ENCODE measurements at regions not wholly inside any gene's neighbourhood (a gene's known extent, or its start where the extent isn't known, plus 50 kb on each side); places are given as distances from the start of the nearest gene placed in this dataset.

GRCh38 chr6:113004470-113005270 lies 657.5 kb downstream of the RFPL4B start:
- no peaks in the 10 kb centered on the region for H3K36me3 ChIP-seq
- no peak overlapping the region for H3K4me3 ChIP-seq (ENCODE audit: low read depth, low read length)
- TF ChIP-seq CTCF (IDR thresholded peaks at IDR 0.05; ENCODE audit: low read depth, low read length): no peak
- no peaks in the 10 kb centered on the region for H3K9me3 ChIP-seq (ENCODE audit: severe bottlenecking)
- no peaks in the 10 kb centered on the region for H3K27me3 ChIP-seq (ENCODE audit: insufficient read depth, low read depth, severe bottlenecking)
- H3K27ac ChIP-seq: no peak overlapping the region
- no peak for DNase-seq

GRCh38 chr6:113006494-113006893 lies 659.4 kb downstream of the RFPL4B start:
- TF ChIP-seq CTCF (IDR thresholded peaks at IDR 0.05; ENCODE audit: low read depth, low read length): no peak
- Histone ChIP-seq H3K27ac (no peak overlapping the region), H3K4me3 (ENCODE audit: low read depth, low read length) (no peak overlapping the region), H3K9me3 (ENCODE audit: severe bottlenecking) (no peaks in the 10 kb centered on the region), H3K27me3 (ENCODE audit: insufficient read depth, low read depth, severe bottlenecking) (no peaks in the 10 kb centered on the region), H3K36me3 (no peaks in the 10 kb centered on the region)
- DNase-seq: no peak

GRCh38 chr6:113009682-113010081 lies 662.6 kb downstream of the RFPL4B start:
- no peak for TF ChIP-seq CTCF (IDR thresholded peaks at IDR 0.05; ENCODE audit: low read depth, low read length)
- Histone ChIP-seq H3K27ac (no peak overlapping the region), H3K9me3 (ENCODE audit: severe bottlenecking) (no peaks in the 10 kb centered on the region), H3K27me3 (ENCODE audit: insufficient read depth, low read depth, severe bottlenecking) (no peaks in the 10 kb centered on the region), H3K4me3 (ENCODE audit: low read depth, low read length) (no peak overlapping the region), H3K36me3 (no peaks in the 10 kb centered on the region)
- DNase-seq: no peak

GRCh38 chr6:113010196-113010989 lies 663.3 kb downstream of the RFPL4B start:
- Histone ChIP-seq H3K36me3 (no peaks in the 10 kb centered on the region), H3K27me3 (ENCODE audit: insufficient read depth, low read depth, severe bottlenecking) (no peaks in the 10 kb centered on the region), H3K27ac (no peak overlapping the region), H3K9me3 (ENCODE audit: severe bottlenecking) (no peaks in the 10 kb centered on the region), H3K4me3 (ENCODE audit: low read depth, low read length) (no peak overlapping the region)
- no peak for TF ChIP-seq CTCF (IDR thresholded peaks at IDR 0.05; ENCODE audit: low read depth, low read length)
- no peak for DNase-seq

- no peaks in the 10 kb centered on the region for H3K27me3 ChIP-seq (ENCODE audit: insufficient read depth, low read depth, severe bottlenecking)
- no peak for DNase-seq
- no peaks in the 10 kb centered on the region for H3K36me3 ChIP-seq
- no peak overlapping the region for H3K27ac ChIP-seq
- H3K4me3 ChIP-seq (ENCODE audit: low read depth, low read length): no peak overlapping the region
- H3K9me3 ChIP-seq (ENCODE audit: severe bottlenecking): no peaks in the 10 kb centered on the region
- no peak for TF ChIP-seq CTCF (IDR thresholded peaks at IDR 0.05; ENCODE audit: low read depth, low read length)
Measured at GRCh38 chr6:113011389-113011788, 664.3 kb downstream of the RFPL4B start.

Data from WERI-Rb-1 (cell line).